ENCODE measurements at regions not wholly inside any gene's neighbourhood (a gene's known extent, or its start where the extent isn't known, plus 50 kb on each side); places are given as distances from the start of the nearest gene placed in this dataset.

GRCh38 chr14:98167275-98167674 lies 1104.7 kb downstream of the BCL11B start:
- TF ChIP-seq CTCF (IDR thresholded peaks at IDR 0.05; ENCODE audit: insufficient read depth, low read depth, low read length) (no peak), EZH2 (IDR thresholded peaks at IDR 0.05; ENCODE audit: insufficient read depth, low read length) (no peak)

Measured in astrocyte (in vitro differentiated cells and primary cell).